ENCODE measurements at regions not wholly inside any gene's neighbourhood (a gene's known extent, or its start where the extent isn't known, plus 50 kb on each side); places are given as distances from the start of the nearest gene placed in this dataset.
"Not testable (repeated sequence)": the region's sequence is repeated elsewhere in the genome, so short reads cannot be mapped to it uniquely, and the experiment has no call there.

GRCh38 chr1:104288322-104288721, 538.6 kb downstream of the AMY1C start:
- TF ChIP-seq CTCF (conservative IDR thresholded peaks at IDR 0.05; ENCODE audit: low read length); EZH2phosphoT487 (IDR thresholded peaks at IDR 0.05; ENCODE audit: borderline replicate concordance): not testable (repeated sequence)
